ENCODE measurements at regions not wholly inside any gene's neighbourhood (a gene's known extent, or its start where the extent isn't known, plus 50 kb on each side); places are given as distances from the start of the nearest gene placed in this dataset.

DNA sequence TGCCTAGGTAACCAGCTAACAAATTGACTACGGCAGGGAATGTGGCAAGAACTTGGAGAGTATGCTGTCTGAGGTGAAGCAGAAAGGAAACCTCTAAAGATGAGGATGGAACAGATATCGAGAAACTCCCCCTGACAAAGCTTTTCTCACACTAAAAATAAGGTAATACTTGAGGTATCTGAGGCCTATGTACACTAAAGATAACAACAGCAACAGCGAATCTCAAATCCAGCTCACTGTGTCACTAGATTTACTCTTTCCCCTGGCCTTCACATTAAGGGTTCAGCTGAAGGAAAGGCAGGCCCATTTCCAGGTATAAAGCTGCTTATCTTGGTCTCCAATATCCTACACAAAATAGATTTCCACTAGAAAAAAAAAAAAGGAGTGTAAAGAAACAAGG is 518.0 kb downstream of the KCNT2 start:
- Histone ChIP-seq H3K9me2 (ENCODE audit: insufficient read depth) (no peaks in the 10 kb centered on the region), H3K4me3 (replicated peaks in 1 of 2; ENCODE audit: low read depth in 1 of 2, low read length in 2 of 2) (no peak overlapping the region), H3K79me2 (ENCODE audit: insufficient read depth, low read length) (no peaks in the 10 kb centered on the region), H3K4me2 (ENCODE audit: low read length) (no peak overlapping the region), H3K27ac (ENCODE audit: low read depth, low read length) (no peak overlapping the region), H3K9me3 (ENCODE audit: control insufficient read depth in 1 of 2, insufficient read depth in 1 of 2, low read depth in 1 of 2, low read length in 2 of 2) (no peaks in the 10 kb centered on the region), H3K27me3 (ENCODE audit: insufficient read depth, low read length) (no peaks in the 10 kb centered on the region), H3K4me1 (ENCODE audit: control insufficient read depth in 1 of 2, insufficient read depth in 2 of 2, low read length in 2 of 2) (no peaks in the 10 kb centered on the region), H3K9ac (ENCODE audit: low read length) (no peak overlapping the region), H2AFZ (ENCODE audit: low read depth, low read length, poor library complexity, severe bottlenecking) (no peak overlapping the region), H3K36me3 (ENCODE audit: control insufficient read depth in 1 of 2, insufficient read depth in 2 of 2, low read length in 2 of 2) (no peaks in the 10 kb centered on the region), H4K20me1 (ENCODE audit: insufficient read depth) (no peaks in the 10 kb centered on the region)
- ChIA-PET POLR2A (no interaction called here), CTCF (no interaction called here), RAD21 (ENCODE audit: low non-redundant PET in 1 of 2, low total read pairs in 2 of 2, uncharacterized antibody in 2 of 2, unreplicated experiment in 2 of 2) (no interaction called here)
- DNase-seq (ENCODE audit: low read depth, low spot score) (no peak), ATAC-seq (no peak)
- BruUV-seq (replicated peaks) = no TSS peak
- intact Hi-C loops (cut with micrococcal nuclease) = no loop called here
- TF ChIP-seq ZNF274 (IDR thresholded peaks at IDR 0.05; ENCODE audit: low read depth, low read length) (no peak), EZH2 (IDR thresholded peaks at IDR 0.05) (no peak), CEBPB (IDR thresholded peaks at IDR 0.05; ENCODE audit: low read depth) (no peak), TCF7L2 (IDR thresholded peaks at IDR 0.05; ENCODE audit: borderline replicate concordance, extremely low read depth, insufficient read depth, insufficient read length) (no peak), ELF1 (IDR thresholded peaks at IDR 0.05; ENCODE audit: borderline replicate concordance, low read depth) (no peak), YY1 (IDR thresholded peaks at IDR 0.05; ENCODE audit: extremely low read depth, insufficient replicate concordance, low read depth, low read length) (no peak), RAD21 (IDR thresholded peaks at IDR 0.05; ENCODE audit: low read depth) (no peak), POLR2A (IDR thresholded peaks at IDR 0.05; ENCODE audit: borderline replicate concordance, extremely low read depth, insufficient read depth, insufficient read length) (no peak), SRF (IDR thresholded peaks at IDR 0.05; ENCODE audit: low read depth) (no peak), CBX3 (IDR thresholded peaks at IDR 0.05; ENCODE audit: low read depth) (no peak), SP1 (IDR thresholded peaks at IDR 0.05; ENCODE audit: low read depth) (no peak), EZH2phosphoT487 (IDR thresholded peaks at IDR 0.05; ENCODE audit: borderline replicate concordance) (no peak), EGR1 (IDR thresholded peaks at IDR 0.05; ENCODE audit: low read depth) (no peak)
- TF ChIP-seq, protein P1, sequence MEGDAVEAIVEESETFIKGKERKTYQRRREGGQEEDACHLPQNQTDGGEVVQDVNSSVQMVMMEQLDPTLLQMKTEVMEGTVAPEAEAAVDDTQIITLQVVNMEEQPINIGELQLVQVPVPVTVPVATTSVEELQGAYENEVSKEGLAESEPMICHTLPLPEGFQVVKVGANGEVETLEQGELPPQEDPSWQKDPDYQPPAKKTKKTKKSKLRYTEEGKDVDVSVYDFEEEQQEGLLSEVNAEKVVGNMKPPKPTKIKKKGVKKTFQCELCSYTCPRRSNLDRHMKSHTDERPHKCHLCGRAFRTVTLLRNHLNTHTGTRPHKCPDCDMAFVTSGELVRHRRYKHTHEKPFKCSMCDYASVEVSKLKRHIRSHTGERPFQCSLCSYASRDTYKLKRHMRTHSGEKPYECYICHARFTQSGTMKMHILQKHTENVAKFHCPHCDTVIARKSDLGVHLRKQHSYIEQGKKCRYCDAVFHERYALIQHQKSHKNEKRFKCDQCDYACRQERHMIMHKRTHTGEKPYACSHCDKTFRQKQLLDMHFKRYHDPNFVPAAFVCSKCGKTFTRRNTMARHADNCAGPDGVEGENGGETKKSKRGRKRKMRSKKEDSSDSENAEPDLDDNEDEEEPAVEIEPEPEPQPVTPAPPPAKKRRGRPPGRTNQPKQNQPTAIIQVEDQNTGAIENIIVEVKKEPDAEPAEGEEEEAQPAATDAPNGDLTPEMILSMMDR (IDR thresholded peaks at IDR 0.05 in 2 of 3, conservative IDR thresholded peaks at IDR 0.05 in 1 of 3; ENCODE audit: borderline replicate concordance in 1 of 3, insufficient read depth in 1 of 3, low read depth in 2 of 3, low read length in 2 of 3) = no peak
- TF ChIP-seq, protein P2, sequence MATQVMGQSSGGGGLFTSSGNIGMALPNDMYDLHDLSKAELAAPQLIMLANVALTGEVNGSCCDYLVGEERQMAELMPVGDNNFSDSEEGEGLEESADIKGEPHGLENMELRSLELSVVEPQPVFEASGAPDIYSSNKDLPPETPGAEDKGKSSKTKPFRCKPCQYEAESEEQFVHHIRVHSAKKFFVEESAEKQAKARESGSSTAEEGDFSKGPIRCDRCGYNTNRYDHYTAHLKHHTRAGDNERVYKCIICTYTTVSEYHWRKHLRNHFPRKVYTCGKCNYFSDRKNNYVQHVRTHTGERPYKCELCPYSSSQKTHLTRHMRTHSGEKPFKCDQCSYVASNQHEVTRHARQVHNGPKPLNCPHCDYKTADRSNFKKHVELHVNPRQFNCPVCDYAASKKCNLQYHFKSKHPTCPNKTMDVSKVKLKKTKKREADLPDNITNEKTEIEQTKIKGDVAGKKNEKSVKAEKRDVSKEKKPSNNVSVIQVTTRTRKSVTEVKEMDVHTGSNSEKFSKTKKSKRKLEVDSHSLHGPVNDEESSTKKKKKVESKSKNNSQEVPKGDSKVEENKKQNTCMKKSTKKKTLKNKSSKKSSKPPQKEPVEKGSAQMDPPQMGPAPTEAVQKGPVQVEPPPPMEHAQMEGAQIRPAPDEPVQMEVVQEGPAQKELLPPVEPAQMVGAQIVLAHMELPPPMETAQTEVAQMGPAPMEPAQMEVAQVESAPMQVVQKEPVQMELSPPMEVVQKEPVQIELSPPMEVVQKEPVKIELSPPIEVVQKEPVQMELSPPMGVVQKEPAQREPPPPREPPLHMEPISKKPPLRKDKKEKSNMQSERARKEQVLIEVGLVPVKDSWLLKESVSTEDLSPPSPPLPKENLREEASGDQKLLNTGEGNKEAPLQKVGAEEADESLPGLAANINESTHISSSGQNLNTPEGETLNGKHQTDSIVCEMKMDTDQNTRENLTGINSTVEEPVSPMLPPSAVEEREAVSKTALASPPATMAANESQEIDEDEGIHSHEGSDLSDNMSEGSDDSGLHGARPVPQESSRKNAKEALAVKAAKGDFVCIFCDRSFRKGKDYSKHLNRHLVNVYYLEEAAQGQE (IDR thresholded peaks at IDR 0.05; ENCODE audit: low read depth) = no peak
- TF ChIP-seq, protein P3, sequence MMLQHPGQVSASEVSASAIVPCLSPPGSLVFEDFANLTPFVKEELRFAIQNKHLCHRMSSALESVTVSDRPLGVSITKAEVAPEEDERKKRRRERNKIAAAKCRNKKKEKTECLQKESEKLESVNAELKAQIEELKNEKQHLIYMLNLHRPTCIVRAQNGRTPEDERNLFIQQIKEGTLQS (IDR thresholded peaks at IDR 0.05) = no peak
- TF ChIP-seq, protein P4, sequence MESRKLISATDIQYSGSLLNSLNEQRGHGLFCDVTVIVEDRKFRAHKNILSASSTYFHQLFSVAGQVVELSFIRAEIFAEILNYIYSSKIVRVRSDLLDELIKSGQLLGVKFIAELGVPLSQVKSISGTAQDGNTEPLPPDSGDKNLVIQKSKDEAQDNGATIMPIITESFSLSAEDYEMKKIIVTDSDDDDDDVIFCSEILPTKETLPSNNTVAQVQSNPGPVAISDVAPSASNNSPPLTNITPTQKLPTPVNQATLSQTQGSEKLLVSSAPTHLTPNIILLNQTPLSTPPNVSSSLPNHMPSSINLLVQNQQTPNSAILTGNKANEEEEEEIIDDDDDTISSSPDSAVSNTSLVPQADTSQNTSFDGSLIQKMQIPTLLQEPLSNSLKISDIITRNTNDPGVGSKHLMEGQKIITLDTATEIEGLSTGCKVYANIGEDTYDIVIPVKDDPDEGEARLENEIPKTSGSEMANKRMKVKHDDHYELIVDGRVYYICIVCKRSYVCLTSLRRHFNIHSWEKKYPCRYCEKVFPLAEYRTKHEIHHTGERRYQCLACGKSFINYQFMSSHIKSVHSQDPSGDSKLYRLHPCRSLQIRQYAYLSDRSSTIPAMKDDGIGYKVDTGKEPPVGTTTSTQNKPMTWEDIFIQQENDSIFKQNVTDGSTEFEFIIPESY (IDR thresholded peaks at IDR 0.05; ENCODE audit: extremely low read depth, insufficient replicate concordance, low read length) = no peak
- TF ChIP-seq, protein P5, sequence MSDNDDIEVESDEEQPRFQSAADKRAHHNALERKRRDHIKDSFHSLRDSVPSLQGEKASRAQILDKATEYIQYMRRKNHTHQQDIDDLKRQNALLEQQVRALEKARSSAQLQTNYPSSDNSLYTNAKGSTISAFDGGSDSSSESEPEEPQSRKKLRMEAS (IDR thresholded peaks at IDR 0.05) = no peak

All from HCT116 (cell line).